ENCODE measurements at regions not wholly inside any gene's neighbourhood (a gene's known extent, or its start where the extent isn't known, plus 50 kb on each side); places are given as distances from the start of the nearest gene placed in this dataset.

GRCh38 chr18:78564030-78564429 lies 415.6 kb upstream of the SALL3 start:
- DNase-seq (ENCODE audit: low read depth), result no peak

GRCh38 chr18:78564518-78564917 lies 415.1 kb upstream of the SALL3 start:
- DNase-seq (ENCODE audit: low read depth), result no peak

- DNase-seq (ENCODE audit: low read depth), result no peak
Observed at GRCh38 chr18:78565240-78565639, 414.4 kb upstream of the SALL3 start.

DNA sequence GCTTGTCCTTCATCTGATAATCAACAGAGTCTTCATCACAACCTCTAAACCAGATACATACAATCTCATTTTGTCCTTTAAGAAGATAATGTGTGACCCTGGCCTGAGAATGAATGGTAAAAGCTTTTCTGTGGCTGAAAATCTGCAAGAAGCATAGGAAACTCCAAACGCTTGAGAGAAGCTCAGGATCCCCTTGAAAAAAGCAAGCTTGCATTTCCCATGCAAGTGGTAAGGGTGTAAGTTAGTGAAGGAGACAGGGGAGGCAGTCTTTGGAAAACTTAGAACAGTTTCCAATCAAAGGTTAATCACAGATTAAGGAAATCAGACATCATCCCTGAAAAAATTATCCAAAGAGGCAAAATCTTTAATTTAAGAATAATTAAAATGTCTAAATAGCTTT lies 413.6 kb upstream of the SALL3 start:
- DNase-seq (ENCODE audit: low read depth), result no peak

DNA sequence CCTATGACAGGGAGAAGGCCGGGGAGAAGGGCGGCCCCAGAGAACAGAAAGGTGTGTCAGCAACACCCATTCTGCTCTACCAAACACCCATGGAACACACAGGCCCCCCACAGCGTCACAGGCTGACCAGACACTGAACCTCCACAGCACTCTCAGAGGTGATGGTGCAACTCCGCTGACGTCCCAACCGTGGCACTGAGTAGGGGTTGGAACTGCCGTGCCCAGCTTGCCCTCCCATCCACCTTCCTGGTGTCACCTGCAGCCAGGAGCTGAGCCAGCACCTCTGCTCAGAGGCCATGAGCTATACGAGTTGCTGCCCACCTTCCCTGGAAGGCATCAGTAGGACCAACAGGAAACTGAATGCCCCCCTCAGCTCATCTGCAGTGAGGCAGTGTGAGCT lies 412.9 kb upstream of the SALL3 start:
- no peak for DNase-seq (ENCODE audit: low read depth)

- no peak for DNase-seq (ENCODE audit: low read depth)
Observed at GRCh38 chr18:78571063-78571785, 408.4 kb upstream of the SALL3 start.

- no peak for DNase-seq (ENCODE audit: low read depth)
Observed at GRCh38 chr18:78571831-78572347, 407.7 kb upstream of the SALL3 start.

- DNase-seq (ENCODE audit: low read depth), result no peak
Observed at GRCh38 chr18:78573773-78574172, 405.8 kb upstream of the SALL3 start.

DNA sequence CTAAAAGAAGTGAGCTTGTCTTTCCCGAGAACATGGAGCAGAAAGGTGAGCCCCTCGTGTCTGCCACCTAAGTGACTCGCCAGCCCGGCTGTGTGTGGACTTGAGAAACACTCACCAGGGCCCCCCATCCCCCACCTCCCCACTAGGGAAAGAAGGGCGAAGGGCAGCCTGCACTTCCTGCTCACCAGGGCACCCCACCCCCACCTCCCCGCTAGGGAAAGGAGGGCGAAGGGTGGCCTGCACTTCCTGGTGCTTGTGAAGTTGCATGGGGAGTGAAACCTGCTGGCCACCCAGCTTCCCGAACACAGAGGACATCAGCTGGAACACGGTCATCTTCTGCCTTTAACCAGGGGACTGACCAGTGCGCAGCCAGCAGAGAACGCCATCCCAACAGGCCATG lies 402.7 kb upstream of the SALL3 start:
- DNase-seq (ENCODE audit: low read depth), result no peak

- no peak for DNase-seq (ENCODE audit: low read depth)
Observed at GRCh38 chr18:78579449-78579848, 400.2 kb upstream of the SALL3 start.

DNA sequence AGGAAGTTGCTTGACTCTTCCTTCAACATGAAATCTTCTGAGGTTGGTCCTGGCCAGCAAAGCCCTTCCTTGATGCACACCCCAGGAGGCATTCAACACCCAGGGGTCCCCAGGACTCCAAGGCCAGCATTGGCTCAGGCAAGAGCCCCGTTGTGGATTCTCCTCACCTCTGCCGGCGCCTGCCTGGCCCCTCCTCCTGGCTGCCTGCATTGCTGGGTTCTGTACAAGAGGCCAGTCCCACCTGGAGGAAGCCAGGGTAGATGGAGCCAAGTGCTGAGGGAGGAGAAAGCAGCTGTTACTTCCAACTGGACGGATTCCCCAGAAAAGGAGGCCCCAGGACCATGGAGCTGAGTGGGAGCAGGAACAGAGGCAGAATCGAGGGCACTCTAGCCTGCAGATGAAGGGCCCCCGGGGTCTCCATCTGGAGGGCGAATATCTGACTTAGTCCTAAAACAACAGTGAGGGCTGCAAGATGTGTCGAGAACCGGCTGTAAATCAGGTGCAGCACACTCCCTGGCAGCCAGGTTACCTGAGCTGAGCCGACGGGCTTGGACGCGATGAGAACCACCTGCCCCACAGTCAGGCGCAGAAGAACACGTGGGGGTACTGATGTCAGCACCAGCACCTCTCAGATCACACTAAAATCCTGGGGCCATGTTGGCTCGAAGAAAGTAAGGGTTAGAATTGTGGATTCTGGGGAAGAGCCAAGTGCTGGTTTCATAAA lies 399.6 kb upstream of the SALL3 start:
- no peak for DNase-seq (ENCODE audit: low read depth)

DNA sequence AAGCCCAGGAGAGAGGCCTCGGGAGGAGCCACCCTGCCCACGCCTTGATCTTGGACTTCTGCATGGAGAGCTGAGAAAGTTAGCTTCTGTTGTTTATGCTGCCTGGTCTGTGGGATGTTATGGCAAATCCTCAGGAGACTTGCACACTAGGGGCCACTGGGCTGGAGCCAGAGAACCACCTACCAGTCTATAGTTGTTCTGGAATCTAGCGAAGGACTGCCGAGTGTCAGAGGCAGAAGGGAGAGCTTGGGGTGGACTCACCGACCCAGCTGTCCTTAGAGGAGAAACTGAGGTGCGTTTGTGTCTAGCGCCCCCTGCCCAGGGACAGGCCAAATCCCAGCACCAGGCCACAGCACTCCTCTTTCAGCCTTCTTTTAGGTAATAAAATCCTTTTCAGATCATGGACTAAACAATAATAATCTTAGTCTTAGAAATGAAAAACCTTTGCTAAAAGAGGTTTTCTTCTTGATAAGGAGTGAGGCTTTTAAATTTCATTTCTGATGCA lies 398.7 kb upstream of the SALL3 start:
- no peak for DNase-seq (ENCODE audit: low read depth)

DNA sequence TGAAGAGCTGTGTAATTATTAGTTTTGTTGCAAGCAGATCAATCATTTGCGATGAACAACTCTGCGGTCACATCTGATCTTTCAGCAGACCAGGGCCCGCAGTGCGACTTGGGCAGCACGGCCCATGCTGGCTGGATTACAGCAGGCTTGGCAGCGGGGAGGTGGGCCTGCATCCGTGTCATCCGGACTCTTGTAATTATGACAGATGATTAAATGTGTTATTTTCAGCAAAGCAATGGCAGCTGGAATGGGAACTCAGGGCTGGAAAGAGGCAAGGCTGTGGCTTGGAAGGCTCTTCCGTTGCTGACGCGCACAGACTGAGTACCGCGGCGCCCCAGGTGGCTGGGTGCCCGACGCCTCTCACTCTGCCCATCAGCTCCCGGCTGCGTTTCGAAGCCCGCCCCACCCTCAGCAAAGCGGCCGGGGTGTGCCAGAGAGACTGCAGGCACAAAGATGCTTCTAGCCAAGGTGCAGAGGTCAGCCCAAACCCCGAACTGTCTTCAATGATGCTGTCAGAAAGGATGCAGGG lies 397.4 kb upstream of the SALL3 start:
- DNase-seq (ENCODE audit: low read depth), result no peak

DNA sequence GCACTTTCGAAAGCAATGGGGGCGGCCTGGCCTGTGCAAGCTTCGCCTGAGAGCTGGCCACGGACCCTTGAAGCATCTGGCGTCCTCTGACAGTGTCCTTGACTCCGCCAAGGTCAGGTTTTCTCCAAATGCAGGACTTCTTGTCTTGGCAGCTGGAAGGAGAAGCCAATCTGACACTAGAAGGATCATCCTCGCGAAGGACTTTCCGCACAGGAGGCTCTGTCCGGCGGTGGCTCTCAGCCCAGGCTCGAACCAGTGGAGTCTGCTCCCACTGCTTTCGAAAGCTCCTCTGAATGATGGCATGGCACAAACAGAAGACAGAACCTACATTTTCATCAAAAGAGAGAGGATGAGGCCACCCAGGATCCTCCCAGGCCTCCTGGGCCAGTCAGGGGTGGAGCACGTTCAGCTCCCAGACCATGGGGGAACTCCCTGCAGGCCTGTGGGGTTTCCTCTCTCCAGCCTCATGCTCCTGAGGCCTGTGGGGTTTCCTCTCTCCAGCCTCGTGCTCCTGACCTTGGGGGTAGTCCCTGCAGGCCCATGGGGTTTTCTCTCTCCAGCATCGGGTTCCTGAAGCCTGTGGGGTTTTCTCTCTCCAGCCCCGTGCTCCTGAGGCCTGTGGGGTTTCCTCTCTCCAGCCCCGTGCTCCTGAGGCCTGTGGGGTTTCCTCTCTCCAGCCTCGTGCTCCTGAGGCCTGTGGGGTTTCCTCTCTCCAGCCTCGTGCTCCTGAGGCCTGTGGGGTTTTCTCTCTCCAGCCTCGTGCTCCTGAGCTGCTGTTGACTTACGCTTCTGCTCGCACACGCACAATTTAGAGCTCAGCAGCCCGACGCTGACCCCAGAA lies 396.5 kb upstream of the SALL3 start:
- DNase-seq (ENCODE audit: low read depth), result no peak

- DNase-seq (ENCODE audit: low read depth), result no peak
Observed at GRCh38 chr18:78583739-78584458, 395.7 kb upstream of the SALL3 start.

GRCh38 chr18:78584459-78585022 lies 395.1 kb upstream of the SALL3 start:
- no peak for DNase-seq (ENCODE audit: low read depth)

DNA sequence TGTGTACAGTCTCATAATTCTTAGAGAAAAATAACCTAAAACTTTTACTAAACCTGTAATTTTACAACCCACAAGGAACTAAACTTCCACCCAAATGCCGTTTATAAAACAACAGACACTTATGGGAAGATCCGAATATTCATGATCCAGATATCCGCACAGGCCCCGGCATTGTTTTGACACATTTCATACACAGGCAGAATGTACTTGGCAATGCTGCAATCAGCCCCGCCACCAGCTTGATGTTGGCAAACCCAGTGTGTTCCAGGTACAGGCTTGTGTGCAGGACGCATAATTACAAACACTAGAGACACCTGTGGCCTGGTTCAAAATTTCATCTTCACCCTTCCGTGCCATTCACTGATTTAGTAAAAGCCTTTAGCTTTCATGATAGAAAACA lies 393.0 kb upstream of the SALL3 start:
- no peak for DNase-seq (ENCODE audit: low read depth)

DNA sequence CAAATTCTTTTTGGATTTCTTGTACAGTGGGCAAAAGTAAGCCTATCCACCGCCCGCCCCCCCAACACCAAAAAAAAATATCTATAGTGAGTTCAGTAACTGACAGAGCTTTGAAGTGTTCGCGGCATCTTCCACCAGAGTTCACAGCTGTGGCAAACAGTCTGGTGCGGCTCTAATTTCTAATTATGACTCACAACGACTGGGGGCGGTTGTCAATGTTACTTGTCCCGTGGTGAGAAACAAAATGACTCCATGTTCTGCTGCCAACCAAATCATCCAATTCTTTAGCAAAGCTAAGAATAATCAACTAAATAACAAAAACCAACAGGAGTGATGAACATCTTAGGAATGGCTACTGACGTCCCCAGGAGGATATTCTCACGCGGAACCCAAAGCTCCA lies 392.5 kb upstream of the SALL3 start:
- DNase-seq (ENCODE audit: low read depth), result no peak

- DNase-seq (ENCODE audit: low read depth), result no peak
Observed at GRCh38 chr18:78587626-78588600, 391.7 kb upstream of the SALL3 start.

Measured in M059J (cell line).